Right renal cortex interstitium (tissue), 3 donors: ENCODE measurements at regions not wholly inside any gene's neighbourhood (a gene's known extent, or its start where the extent isn't known, plus 50 kb on each side); places are given as distances from the start of the nearest gene placed in this dataset.
"Not testable (repeated sequence)": the region's sequence is repeated elsewhere in the genome, so short reads cannot be mapped to it uniquely, and the experiment has no call there.

Experiments
- DNase-seq, 3 donors: peaks; one replicate each; pipeline ENCODE4 v3.0.0-alpha.2; 2013; ENCODE audit warnings: low read depth in 3 of 3, low spot score in 2 of 3

DNA sequence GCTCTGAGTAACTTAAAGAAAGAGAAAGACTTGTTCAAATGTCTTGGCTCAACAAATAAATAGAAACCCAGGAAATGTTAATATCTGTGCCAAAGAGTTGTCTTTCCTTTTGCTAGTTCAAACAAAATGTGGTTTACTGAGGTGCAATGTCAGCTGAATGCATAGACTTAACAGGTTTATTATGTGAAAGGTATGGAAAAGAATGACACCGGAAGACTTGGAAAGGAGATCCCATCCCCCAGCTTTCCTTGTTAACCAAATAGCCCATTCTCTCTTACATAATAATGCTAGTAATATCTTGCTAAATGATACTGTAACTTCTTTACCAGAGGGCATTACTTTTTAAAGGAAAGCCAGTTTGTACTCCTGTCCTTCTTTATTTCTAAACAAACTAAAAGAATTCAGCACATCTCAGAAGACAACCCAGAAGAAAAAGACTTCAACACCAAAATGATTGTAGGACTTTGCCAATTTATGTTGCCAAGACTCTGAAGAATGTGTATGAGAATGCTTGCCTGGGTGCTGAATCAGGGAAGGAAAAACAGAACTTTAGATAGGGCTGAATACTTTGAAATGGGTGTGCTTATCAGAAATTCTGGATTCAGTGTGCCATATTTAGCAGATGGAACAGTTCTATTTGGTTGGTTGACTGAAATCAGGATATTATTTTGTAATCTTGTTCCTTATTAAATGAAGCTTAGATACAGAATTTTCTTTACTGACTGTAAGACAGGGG is 344.1 kb downstream of the TMEM38B start:
- DNase-seq, result no peak

DNA sequence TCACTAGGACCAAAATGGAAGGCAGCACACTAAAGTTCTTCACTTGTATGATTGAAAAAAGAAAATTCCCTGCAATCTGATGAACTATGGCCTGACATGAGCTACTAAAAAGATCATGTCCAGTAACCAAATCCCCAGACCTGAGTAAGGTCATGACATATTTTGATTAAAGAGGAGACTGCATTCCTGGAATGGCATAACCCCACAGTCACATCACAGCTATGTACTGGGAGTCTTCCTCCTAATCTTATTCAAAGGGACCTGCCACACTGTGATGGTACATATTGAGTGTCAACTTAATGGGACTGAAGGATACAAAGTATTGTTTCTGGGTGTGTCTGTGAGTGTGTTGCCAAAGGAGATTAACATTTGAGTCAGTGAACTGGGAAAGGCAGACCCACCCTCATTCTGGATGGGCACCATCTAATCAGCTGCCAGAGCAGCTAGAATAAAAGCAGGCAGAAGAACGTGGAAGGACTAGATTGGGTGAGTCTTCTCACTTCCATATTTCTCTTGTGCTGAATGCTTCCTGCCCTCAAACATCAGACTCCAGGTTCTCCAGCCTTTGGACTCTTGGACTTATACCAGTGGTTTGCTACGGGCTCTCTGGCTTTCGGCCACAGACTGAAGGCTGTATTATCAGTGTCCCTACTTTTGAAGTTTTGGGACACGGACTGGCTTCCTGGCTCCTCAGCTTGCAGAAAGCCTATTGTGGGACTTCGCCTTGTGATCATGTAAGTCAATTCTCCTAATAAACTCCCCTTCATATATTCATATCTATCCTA is 345.0 kb downstream of the TMEM38B start:
- no peak for DNase-seq

DNA sequence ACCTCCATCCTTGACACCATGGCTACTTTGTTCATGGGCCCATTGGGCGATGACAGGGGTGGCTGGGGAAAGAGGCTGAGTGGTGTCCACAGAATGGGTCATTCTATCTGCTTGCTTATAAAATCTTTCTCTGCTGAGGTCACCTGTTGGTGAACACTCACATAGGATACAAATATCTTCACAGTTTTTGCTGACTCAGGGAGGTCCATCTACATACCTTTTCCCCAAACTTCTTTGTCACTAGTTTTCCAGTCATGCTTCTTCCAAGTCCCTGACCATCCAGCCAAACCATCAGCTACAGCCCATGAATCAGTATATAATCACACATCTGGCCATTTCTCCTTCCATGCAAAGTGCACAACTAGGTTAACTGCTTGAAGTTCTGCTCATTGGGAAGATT is 347.6 kb downstream of the TMEM38B start:
- DNase-seq, result not testable (repeated sequence)

DNA sequence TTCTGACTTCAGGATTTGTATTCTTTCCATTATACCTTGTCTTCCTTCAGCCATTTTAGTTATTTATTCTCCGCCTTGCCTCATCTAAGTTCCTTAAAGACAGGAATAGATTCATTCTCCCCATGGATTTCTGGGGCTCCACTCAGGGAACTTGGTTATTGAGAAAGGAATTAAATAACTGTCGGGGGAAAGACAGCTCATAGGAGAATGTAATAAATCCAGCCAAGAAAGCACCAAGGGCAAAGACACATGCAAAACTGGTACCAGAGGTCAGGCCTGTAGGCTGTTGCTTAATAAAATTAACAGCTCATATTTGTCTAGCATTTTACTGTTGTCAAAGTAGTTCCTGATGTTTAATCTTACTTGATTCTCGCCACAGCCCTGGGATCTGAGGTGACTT is 357.2 kb downstream of the TMEM38B start:
- no peak for DNase-seq

DNA sequence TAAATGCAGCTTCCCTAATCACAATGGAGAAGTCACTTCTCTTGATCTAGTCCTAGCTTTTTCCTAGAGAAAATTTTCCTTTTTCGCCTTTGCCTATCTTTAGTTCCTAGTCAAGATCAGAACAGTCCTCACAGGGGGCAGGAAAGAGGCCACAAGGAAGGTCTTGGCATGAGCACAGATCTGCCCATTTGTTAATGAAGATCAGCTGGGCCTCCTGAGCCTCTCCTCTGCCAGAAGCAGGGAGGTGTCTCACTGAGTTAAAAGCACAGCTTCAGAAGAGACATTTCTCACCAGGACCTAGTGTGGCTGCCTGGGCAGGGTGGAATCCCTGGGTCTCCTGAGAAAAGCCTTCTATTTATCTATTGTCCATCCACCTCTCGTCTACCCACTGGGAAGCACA is 357.8 kb downstream of the TMEM38B start:
- no peak for DNase-seq

DNA sequence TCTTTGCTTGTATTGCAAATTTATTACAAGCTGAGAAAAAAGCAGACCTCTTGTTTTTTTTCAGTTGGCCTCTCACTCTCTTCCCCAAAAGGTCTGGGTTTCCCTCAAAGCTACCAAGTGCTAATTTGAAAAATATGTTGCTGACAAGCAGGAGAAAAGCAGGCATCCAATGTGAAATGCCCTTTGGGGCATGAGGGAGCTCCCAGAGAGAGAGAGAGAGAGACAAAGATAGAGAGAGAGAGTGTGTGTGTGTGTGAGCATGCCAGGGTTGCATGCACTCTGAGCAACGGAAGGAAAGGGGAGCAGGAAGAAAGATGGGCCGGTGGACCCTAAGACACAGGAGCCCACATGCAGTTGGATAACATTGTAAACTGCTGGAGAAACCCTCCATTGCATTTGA is 358.4 kb downstream of the TMEM38B start:
- no peak for DNase-seq

DNA sequence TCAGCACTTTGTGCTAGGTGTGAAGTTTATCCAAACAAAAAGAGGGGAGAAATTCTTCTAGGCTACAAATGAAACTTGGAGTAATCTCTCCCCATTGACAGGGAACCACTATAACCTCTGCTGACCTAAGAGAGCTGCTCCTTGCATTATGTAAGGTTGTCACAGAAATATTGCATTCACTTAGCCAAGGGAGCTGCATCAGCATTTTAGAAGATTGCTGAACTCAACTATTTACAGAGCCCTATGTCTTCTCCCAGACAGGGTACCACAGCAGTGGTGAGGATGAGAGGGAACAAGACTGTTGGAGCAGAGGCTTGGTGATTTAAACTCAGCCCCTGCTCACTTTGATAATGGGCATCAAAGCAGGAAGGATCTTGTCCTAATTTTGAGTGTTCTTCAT is 362.0 kb downstream of the TMEM38B start:
- DNase-seq, result no peak

DNA sequence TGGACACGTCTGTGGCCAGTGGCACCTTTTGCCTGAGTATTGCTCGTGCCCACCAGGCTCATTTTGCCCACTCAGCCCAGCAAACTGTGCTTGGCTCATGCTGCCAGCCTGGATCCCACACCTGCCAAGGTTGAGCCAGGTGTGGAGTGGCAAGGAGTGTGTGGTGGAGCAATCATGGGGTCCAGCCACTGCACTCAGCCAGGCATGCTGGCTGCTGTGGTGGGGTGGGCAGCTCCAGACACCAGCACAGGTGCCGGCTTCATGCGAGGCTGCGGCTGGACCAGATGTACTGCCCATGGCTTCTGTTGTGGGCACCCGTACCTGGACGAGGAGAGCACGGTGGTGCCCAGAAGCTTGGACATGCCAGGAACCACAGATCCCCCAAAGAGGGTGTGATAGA is 364.1 kb downstream of the TMEM38B start:
- DNase-seq, result no peak

DNA sequence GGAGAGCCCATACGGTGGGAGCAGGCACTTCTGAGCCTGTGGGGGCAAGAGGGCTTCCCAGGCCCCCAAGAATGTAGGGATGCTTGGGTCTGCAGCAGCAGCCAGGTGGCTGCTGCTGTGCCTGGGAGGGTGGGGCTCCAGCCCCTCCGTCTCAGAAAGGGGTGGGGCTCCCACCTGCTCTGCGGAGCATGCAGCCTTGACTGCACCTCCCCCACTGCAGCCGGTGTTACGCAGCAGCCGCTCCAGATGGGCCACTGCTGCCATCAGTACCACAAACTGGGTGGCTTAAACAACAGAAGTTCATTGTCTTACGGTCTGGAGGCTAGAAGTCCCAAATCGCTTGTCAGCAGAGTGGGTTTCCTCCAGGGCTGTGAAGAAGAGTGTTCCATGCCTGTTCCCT is 365.5 kb downstream of the TMEM38B start:
- no peak for DNase-seq

DNA sequence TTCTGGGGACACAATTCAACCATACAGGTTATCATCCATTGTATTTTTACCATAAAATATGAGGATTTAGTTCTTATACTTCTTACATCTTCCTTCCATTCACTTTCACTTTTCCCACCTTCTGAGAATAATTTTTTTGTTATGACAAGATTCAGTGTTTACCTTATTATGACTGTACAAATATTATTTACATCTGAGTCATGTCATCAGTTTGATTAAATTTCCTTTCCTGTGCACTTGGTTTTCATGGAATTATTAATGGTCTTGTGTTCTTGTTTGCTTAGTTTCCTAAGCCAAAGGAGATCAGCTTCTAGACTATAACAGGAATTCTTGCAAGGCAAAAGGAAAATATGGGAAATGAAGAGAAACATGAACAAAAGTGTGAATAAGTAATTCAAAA is 366.5 kb downstream of the TMEM38B start:
- DNase-seq, result no peak

DNA sequence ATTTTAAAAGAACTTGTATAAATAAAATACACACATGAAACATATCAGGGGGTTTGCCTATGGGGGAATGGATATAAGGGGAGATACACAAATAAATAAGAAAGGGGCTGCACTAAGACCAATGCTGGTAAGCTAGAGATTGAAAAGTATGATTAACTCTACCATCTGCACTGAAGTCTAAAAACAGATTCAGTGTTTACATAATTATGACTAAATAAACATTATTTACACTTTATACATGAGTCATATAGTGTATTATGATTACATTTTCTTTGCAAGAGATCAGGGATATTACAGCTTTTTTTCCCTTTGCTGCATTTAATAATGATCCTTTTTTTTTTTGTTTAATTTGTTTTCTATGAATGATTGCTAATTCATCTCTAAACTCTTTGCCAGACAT is 367.9 kb downstream of the TMEM38B start:
- no peak for DNase-seq

DNA sequence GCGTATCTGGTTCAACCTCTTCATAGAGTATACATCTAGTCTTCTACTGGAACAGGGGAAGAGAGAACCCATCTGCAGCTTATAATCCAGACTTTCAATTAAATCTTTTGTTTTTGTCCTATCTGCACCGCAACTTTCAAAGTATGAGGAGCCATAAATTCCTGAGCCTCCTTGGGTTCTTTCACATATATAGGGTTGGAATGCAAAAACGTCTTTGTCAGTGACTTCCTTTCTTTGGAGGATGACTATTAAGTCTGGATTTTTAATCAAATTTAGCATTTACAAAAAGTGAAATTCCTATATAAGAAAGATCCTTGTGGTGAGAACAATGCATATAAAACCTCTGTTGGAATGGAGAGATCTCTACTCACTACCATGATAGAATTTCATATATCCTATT is 370.8 kb downstream of the TMEM38B start:
- DNase-seq, result no peak

DNA sequence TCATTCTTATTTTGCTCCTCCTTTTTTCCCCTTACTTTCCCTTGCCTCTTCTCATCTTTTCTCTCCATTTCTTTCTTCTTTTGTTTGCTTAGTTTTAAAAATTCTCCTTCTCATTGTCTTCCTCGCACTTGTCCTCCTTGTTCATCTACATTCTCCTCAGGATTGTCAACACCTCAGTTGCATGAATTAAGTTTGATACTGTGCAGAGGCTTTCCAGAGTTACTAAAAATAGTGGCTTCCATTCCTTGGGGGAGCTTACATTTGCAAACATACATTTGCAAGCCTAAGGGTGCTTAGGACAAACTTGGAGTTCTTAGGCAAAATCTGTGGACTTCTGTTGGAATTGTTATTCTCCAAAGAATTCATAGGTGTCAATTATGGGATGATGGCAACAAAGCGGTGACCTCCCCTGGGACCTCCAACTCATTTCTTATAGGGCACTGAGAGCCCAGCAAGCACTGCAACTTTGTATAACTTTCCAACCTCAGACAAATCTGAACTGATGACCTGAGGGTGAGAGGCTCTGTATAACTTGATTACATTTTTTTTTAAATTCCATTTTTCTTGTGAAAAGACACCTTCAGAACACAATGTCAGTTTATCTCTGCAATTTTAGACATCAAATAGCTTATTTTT is 371.4 kb downstream of the TMEM38B start:
- DNase-seq, result no peak

DNA sequence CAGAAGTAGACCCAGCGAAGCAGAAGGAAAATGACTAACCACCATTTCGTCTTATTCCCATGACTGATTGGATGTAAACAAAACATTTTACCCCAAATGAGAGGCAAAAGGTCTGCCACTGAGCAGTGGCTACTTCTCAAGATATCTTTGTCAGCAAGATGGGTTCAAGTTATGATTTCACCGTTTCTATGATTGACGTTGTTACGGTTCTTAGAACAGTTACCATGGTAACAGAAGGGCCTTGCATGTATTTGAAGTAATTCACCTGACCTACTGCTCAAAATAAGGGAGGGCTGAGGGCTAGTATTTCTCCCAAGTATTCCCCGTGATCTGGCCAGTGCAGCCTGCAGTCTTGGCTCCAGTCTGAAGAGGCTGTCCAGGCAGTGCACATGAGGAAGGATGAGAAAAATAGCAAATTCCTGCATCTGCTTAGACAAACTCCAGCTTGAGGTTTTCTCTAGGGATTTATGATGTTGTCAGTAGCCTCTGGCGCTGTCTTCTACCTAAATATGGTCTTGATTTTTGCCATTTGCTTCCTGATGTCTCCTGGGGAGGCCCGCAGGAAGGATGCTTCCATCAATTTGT is 372.7 kb downstream of the TMEM38B start:
- no peak for DNase-seq

DNA sequence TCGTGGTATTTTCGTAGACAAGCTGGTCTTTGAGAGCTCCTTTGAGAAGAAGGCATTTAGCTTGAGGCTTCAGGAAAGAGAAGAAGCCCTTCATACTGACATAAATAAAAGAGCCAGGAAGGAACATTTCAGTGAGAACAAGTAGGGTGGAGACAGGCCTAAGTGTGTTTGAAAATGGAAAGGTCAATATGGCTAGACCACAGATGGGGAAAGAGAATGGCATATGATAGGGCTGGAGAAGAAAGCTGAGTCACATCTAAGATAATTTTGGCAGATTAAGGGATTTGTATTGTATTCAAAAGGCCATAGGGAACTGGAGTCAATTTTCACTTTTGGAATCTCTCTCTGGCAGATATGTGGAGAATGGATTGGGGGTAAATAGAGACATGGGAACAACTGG is 374.9 kb downstream of the TMEM38B start:
- no peak for DNase-seq

DNA sequence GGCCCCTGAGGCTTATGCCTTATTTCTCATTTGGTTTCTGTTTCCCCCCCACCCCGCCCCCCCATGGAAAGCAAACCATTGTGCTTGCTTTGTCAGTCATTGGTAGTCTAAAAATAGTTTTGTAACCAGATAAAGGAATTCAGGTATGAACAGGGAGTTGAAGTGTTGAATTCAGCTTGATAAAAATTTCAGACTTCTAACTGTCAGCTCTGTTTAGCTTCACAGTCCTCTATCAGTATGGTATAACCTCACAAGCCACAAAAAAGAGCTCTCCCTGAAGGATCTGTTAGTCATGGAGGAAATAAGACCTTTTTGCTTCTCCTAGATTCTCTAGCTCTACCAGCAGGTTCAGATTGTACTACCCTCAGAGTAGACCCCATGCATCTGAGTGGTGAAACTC is 378.1 kb downstream of the TMEM38B start:
- DNase-seq, result no peak

DNA sequence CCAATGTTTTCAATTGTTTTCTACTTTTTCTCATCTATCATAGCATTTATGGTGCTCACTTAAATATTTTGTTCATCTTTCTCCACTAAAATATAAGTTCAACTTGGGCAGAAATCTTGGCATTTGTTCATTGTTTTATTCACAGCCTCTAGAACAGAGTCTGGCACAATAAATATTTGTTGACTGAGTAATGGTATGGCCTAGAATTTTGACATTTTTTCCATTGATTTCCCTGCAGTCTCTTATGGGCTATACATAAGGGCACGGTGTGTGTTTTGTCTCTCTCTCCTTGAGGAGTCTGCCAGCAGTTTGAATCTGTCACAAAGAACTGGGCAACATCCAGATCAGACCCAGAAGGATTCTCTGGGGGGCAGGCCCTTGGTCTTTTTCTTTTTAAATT is 379.7 kb downstream of the TMEM38B start:
- no peak for DNase-seq

DNA sequence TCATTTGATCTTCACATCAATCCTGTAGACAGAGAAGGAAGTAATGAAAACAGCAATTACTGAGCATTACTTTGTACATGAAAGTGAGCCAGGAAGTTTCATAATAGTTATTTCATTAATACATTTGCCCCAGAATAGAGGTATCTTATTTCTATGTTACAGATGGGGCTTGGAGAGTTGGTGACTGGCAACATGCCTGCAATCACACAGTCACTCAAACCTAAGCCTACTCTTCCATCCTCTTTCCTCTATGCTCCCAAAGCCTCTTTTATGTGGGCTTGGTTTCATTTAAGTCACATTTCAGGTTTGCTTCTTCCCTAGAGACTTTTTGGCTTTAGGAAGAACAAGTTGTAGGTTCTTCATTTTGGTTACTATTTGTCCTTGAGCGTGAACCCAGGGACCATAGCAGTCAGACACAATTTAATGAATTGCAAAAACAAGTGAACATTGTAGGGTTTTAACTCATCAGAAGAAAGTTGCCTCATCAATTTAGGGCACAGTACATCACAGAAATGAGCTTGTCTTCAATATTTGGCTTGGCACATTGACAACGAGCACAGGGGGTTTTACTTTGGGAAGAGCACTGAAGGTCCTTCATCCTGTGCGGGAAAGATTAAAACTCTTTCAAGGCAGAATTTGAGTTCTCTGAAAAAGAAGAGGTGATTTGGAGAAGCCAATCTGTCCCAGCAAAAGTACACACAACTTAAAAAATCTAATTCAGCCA is 381.1 kb downstream of the TMEM38B start:
- no peak for DNase-seq

DNA sequence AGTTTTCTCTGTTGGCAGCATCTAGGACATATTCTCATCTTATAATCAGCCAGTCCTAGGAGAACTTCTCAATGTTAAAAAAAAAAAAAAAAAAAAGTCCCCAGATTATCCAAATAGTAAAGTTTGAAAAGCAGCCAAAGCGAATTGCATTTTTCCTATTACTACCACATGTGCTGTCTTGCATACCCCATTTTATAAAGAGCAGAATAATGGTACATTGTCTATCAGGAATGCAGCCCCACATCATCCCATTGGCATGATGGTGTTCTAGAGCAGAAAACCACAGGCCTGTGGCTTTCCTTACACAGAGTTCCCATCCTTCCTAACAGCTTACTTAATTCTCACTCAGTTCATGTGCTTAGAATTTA is 381.6 kb downstream of the TMEM38B start:
- no peak for DNase-seq

DNA sequence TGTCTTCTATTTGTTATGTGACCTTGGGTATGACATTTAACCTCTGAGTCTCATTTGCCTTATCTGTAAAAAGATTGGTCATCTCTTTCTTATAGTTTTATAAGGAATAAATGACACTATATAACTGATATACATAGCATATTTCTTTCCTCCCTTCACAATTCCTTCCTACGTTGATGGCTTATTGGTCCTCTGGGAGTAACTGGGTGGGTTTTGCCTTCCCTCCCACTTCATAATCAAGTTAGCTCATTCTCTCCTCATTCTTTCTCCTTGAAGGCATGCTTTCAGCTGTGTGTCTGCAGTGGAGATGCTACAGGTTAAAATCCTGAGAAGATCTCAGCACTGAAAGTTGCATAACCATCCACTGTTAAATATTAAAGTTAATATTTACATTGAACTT is 382.4 kb downstream of the TMEM38B start:
- no peak for DNase-seq

DNA sequence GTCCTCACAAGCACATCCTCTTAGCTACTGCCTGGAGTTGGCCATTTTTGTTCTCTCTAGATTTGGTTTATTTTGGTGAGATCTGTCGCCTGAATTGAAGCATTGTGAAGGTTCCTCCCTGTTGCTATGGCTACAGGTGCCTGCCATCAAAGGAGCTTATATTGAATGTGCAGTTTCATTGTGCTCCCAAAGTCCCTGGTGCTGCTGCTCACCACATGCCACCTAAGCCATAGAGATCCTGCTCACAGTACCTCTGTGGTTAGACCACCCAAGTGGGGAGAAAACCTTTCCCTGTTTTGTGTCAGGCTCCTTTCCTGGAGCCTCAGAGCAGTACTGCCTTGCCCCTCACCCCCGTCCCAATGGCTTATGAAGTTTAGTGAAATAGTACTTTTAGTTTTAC is 383.4 kb downstream of the TMEM38B start:
- DNase-seq, result no peak
